ENCODE measurements at regions not wholly inside any gene's neighbourhood (a gene's known extent, or its start where the extent isn't known, plus 50 kb on each side); places are given as distances from the start of the nearest gene placed in this dataset.
"Not testable (repeated sequence)": the region's sequence is repeated elsewhere in the genome, so short reads cannot be mapped to it uniquely, and the experiment has no call there.

GRCh38 chr3:178206521-178206920 lies 329.7 kb upstream of the KCNMB2 start:
- H3K4me3 ChIP-seq (ENCODE audit: low read length), result no peak overlapping the region
- H3K27ac Mint-ChIP-seq, result no peak overlapping the region
- H3K27ac ChIP-seq (ENCODE audit: low read depth, low read length), result no peak overlapping the region
- H3K27me3 Mint-ChIP-seq, result peaks cover 0 to 5% of the 10 kb centered on the region in 2 donors
- ChIA-PET CTCF (no interaction called here), POLR2A (no interaction called here)
- no peaks in the 10 kb centered on the region for H3K36me3 ChIP-seq (ENCODE audit: insufficient read depth, low read length)
- no peaks in the 10 kb centered on the region for H3K27me3 ChIP-seq (ENCODE audit: insufficient read depth, low read length, poor library complexity, severe bottlenecking)
- DNase-seq, result no peak
- H3K9me3 ChIP-seq (ENCODE audit: low read length), result no peaks in the 10 kb centered on the region
- no peaks in the 10 kb centered on the region for H3K4me1 ChIP-seq (ENCODE audit: insufficient read depth, low read length)
- H3K4me3 Mint-ChIP-seq, result no peak overlapping the region
- H3K9me3 Mint-ChIP-seq, result no peaks in the 10 kb centered on the region
- H3K4me1 Mint-ChIP-seq, result no peaks in the 10 kb centered on the region
- no peaks in the 10 kb centered on the region for H3K36me3 Mint-ChIP-seq

- H3K27ac Mint-ChIP-seq; DNase-seq; CTCF ChIA-PET; H3K4me3 ChIP-seq (ENCODE audit: low read length); H3K4me1 Mint-ChIP-seq; H3K27me3 Mint-ChIP-seq; H3K36me3 ChIP-seq (ENCODE audit: insufficient read depth, low read length); H3K4me3 Mint-ChIP-seq; H3K27ac ChIP-seq (ENCODE audit: low read depth, low read length); H3K27me3 ChIP-seq (ENCODE audit: insufficient read depth, low read length, poor library complexity, severe bottlenecking); H3K4me1 ChIP-seq (ENCODE audit: insufficient read depth, low read length); POLR2A ChIA-PET; H3K9me3 Mint-ChIP-seq; H3K9me3 ChIP-seq (ENCODE audit: low read length); H3K36me3 Mint-ChIP-seq: not testable (repeated sequence)
Observed at GRCh38 chr3:178207161-178207560, 329.1 kb upstream of the KCNMB2 start.

- H3K4me3 ChIP-seq (ENCODE audit: low read length); H3K4me1 Mint-ChIP-seq; CTCF ChIA-PET; H3K9me3 ChIP-seq (ENCODE audit: low read length); H3K36me3 Mint-ChIP-seq; H3K27me3 Mint-ChIP-seq; H3K27me3 ChIP-seq (ENCODE audit: insufficient read depth, low read length, poor library complexity, severe bottlenecking); H3K4me3 Mint-ChIP-seq; H3K36me3 ChIP-seq (ENCODE audit: insufficient read depth, low read length); DNase-seq; H3K9me3 Mint-ChIP-seq; H3K27ac ChIP-seq (ENCODE audit: low read depth, low read length); H3K4me1 ChIP-seq (ENCODE audit: insufficient read depth, low read length); H3K27ac Mint-ChIP-seq; POLR2A ChIA-PET: not testable (repeated sequence)
Observed at GRCh38 chr3:178207627-178208026, 328.6 kb upstream of the KCNMB2 start.

GRCh38 chr3:178209116-178209515 lies 327.1 kb upstream of the KCNMB2 start:
- H3K9me3 Mint-ChIP-seq; H3K27me3 Mint-ChIP-seq; H3K4me3 ChIP-seq (ENCODE audit: low read length); DNase-seq; H3K4me1 Mint-ChIP-seq; POLR2A ChIA-PET; H3K4me3 Mint-ChIP-seq; H3K9me3 ChIP-seq (ENCODE audit: low read length); H3K36me3 Mint-ChIP-seq; H3K36me3 ChIP-seq (ENCODE audit: insufficient read depth, low read length); H3K27me3 ChIP-seq (ENCODE audit: insufficient read depth, low read length, poor library complexity, severe bottlenecking); H3K27ac Mint-ChIP-seq; CTCF ChIA-PET; H3K27ac ChIP-seq (ENCODE audit: low read depth, low read length); H3K4me1 ChIP-seq (ENCODE audit: insufficient read depth, low read length): not testable (repeated sequence)

- H3K36me3 ChIP-seq (ENCODE audit: insufficient read depth, low read length); DNase-seq; H3K9me3 ChIP-seq (ENCODE audit: low read length); H3K4me1 Mint-ChIP-seq; H3K27me3 ChIP-seq (ENCODE audit: insufficient read depth, low read length, poor library complexity, severe bottlenecking); H3K27ac Mint-ChIP-seq; H3K4me3 ChIP-seq (ENCODE audit: low read length); H3K4me1 ChIP-seq (ENCODE audit: insufficient read depth, low read length); CTCF ChIA-PET; H3K36me3 Mint-ChIP-seq; H3K4me3 Mint-ChIP-seq; H3K27me3 Mint-ChIP-seq; H3K27ac ChIP-seq (ENCODE audit: low read depth, low read length); H3K9me3 Mint-ChIP-seq; POLR2A ChIA-PET: not testable (repeated sequence)
Observed at GRCh38 chr3:178209618-178210017, 326.6 kb upstream of the KCNMB2 start.

GRCh38 chr3:178211086-178211485 lies 325.1 kb upstream of the KCNMB2 start:
- CTCF ChIA-PET; H3K4me3 Mint-ChIP-seq; H3K27me3 Mint-ChIP-seq; H3K36me3 Mint-ChIP-seq; H3K36me3 ChIP-seq (ENCODE audit: insufficient read depth, low read length); H3K27ac ChIP-seq (ENCODE audit: low read depth, low read length); H3K27me3 ChIP-seq (ENCODE audit: insufficient read depth, low read length, poor library complexity, severe bottlenecking); H3K4me1 ChIP-seq (ENCODE audit: insufficient read depth, low read length); H3K4me3 ChIP-seq (ENCODE audit: low read length); H3K9me3 Mint-ChIP-seq; H3K27ac Mint-ChIP-seq; H3K4me1 Mint-ChIP-seq; POLR2A ChIA-PET; DNase-seq; H3K9me3 ChIP-seq (ENCODE audit: low read length): not testable (repeated sequence)

- CTCF ChIA-PET, result no interaction called here
- no peaks in the 10 kb centered on the region for H3K36me3 Mint-ChIP-seq
Observed at GRCh38 chr3:178217479-178217878, 318.8 kb upstream of the KCNMB2 start.

GRCh38 chr3:178218231-178218630 lies 318.0 kb upstream of the KCNMB2 start:
- DNase-seq, result no peak
- Histone ChIP-seq H3K9me3 (ENCODE audit: low read length) (no peaks in the 10 kb centered on the region), H3K4me1 (ENCODE audit: insufficient read depth, low read length) (no peaks in the 10 kb centered on the region), H3K36me3 (ENCODE audit: insufficient read depth, low read length) (no peaks in the 10 kb centered on the region), H3K27ac (ENCODE audit: low read depth, low read length) (no peak overlapping the region), H3K4me3 (ENCODE audit: low read length) (no peak overlapping the region), H3K27me3 (ENCODE audit: insufficient read depth, low read length, poor library complexity, severe bottlenecking) (no peaks in the 10 kb centered on the region)
- POLR2A ChIA-PET, result no interaction called here
- H3K36me3 Mint-ChIP-seq, result no peaks in the 10 kb centered on the region
- no peak overlapping the region for H3K27ac Mint-ChIP-seq
- no peaks in the 10 kb centered on the region for H3K4me1 Mint-ChIP-seq
- H3K9me3 Mint-ChIP-seq, result no peaks in the 10 kb centered on the region
- peaks cover 5 to 25% of the 10 kb centered on the region in 2 donors for H3K27me3 Mint-ChIP-seq
- CTCF ChIA-PET, result no interaction called here
- no peak overlapping the region for H3K4me3 Mint-ChIP-seq

More at GRCh38 chr3:178217479-178217878, 318.8 kb upstream of the KCNMB2 start:
- Histone ChIP-seq H3K27ac (ENCODE audit: low read depth, low read length) (no peak overlapping the region), H3K9me3 (ENCODE audit: low read length) (no peaks in the 10 kb centered on the region), H3K36me3 (ENCODE audit: insufficient read depth, low read length) (no peaks in the 10 kb centered on the region), H3K4me3 (ENCODE audit: low read length) (no peak overlapping the region), H3K27me3 (ENCODE audit: insufficient read depth, low read length, poor library complexity, severe bottlenecking) (no peaks in the 10 kb centered on the region), H3K4me1 (ENCODE audit: insufficient read depth, low read length) (no peaks in the 10 kb centered on the region)
- Mint-ChIP-seq H3K4me1 (no peaks in the 10 kb centered on the region), H3K9me3 (no peaks in the 10 kb centered on the region), H3K27ac (no peak overlapping the region), H3K27me3 (peaks cover 2 to 21% of the 10 kb centered on the region in 2 donors), H3K4me3 (no peak overlapping the region)
- POLR2A ChIA-PET, result no interaction called here
- DNase-seq, result no peak

GRCh38 chr3:178219661-178220060 lies 316.6 kb upstream of the KCNMB2 start:
- not testable (repeated sequence) for H3K4me3 ChIP-seq (ENCODE audit: low read length); H3K36me3 Mint-ChIP-seq

More at GRCh38 chr3:178219661-178220060, 316.6 kb upstream of the KCNMB2 start:
- H3K4me1 ChIP-seq (ENCODE audit: insufficient read depth, low read length); H3K9me3 Mint-ChIP-seq; H3K4me1 Mint-ChIP-seq; CTCF ChIA-PET; POLR2A ChIA-PET; H3K27ac Mint-ChIP-seq; H3K27me3 ChIP-seq (ENCODE audit: insufficient read depth, low read length, poor library complexity, severe bottlenecking); H3K9me3 ChIP-seq (ENCODE audit: low read length); H3K27ac ChIP-seq (ENCODE audit: low read depth, low read length); H3K36me3 ChIP-seq (ENCODE audit: insufficient read depth, low read length); H3K4me3 Mint-ChIP-seq; DNase-seq: not testable (repeated sequence)
- peaks cover 5 to 25% of the 10 kb centered on the region in 2 donors for H3K27me3 Mint-ChIP-seq

All from CD8-positive, alpha-beta memory T cell (primary cell).